Esophagus muscularis mucosa (tissue), 3 donors: ENCODE measurements at regions not wholly inside any gene's neighbourhood (a gene's known extent, or its start where the extent isn't known, plus 50 kb on each side); places are given as distances from the start of the nearest gene placed in this dataset.

Experiments
- CTCF ChIP-seq, 3 experiments: fragments of 200-600 bp in 2 of 3; fragments of 450-650 bp in 1 of 3; sonication (generic) in 2 of 3; IDR thresholded peaks; one replicate each; pipeline ENCODE4 v1.5.1; 2017 to 2019; ENCODE audit warnings: antibody characterized with exemption in 3 of 3, mild to moderate bottlenecking in 2 of 3, moderate library complexity in 1 of 3
- POLR2A ChIP-seq: fragments of 450-650 bp; IDR thresholded peaks from one replicate; pipeline ENCODE4 v1.6.1; 2017; ENCODE audit warnings: antibody characterized with exemption, moderate library complexity, mild to moderate bottlenecking, low read depth
- POLR2AphosphoS5 ChIP-seq, 2 donors: sonication (generic); formaldehyde crosslinking; IDR thresholded peaks; one replicate each; pipeline ENCODE4 v1.6.1; 2017; ENCODE audit warnings: antibody characterized with exemption in 2 of 2

GRCh38 chr22:48618326-48618725, 1209.3 kb downstream of the BRD1 start:
- TF ChIP-seq CTCF (IDR thresholded peaks at IDR 0.05) (no peak), POLR2AphosphoS5 (IDR thresholded peaks at IDR 0.05) (no peak), POLR2A (no peak)
